GM12891 (cell line): ENCODE measurements at regions not wholly inside any gene's neighbourhood (a gene's known extent, or its start where the extent isn't known, plus 50 kb on each side); places are given as distances from the start of the nearest gene placed in this dataset.

ENCODE experiments used
- DNase-seq: peaks from one replicate; pipeline ENCODE4 v3.0.0; 2011; ENCODE audit warnings: low spot score; ENCODE audit not compliant: insufficient read length
- FAIRE-seq: peaks from 2 replicates; lab custom pipeline; 2011; peaks lifted over from hg19 to GRCh38; lab: Jason Lieb, UNC
- PAX5 ChIP-seq: IDR thresholded peaks from 2 replicates; pipeline ENCODE4 v1.6.1; 2011; ENCODE audit warnings: low read length, moderate library complexity, mild to moderate bottlenecking; ENCODE audit not compliant: insufficient read depth, severe bottlenecking
- POLR2A ChIP-seq: IDR thresholded peaks from 2 replicates; pipeline ENCODE4 v1.6.1; 2011; ENCODE audit warnings: low read depth, low read length, control low read depth
- POLR2AphosphoS5 ChIP-seq: IDR thresholded peaks from 2 replicates; pipeline ENCODE4 v1.6.1; 2011; ENCODE audit warnings: low read depth, low read length, control low read depth
- POU2F2 ChIP-seq: IDR thresholded peaks from 2 replicates; pipeline ENCODE4 v1.6.1; 2011; ENCODE audit warnings: low read depth, mild to moderate bottlenecking, control low read depth, low read length, moderate library complexity
- SPI1 ChIP-seq: IDR thresholded peaks from 2 replicates; pipeline ENCODE4 v1.6.1; 2011; ENCODE audit warnings: low read depth, low read length, control low read depth
- TAF1 ChIP-seq: IDR thresholded peaks from 2 replicates; pipeline ENCODE4 v1.6.1; 2011; ENCODE audit warnings: low read depth, low read length, control low read depth

GRCh38 chrX:67288156-67288555 lies 255.7 kb upstream of the AR start:
- TF ChIP-seq POU2F2: no peak
- DNase-seq (no peak), FAIRE-seq (no peak)

- no peak for DNase-seq
- FAIRE-seq: no peak
- no peak for TF ChIP-seq POLR2A
- no peak for TF ChIP-seq SPI1
- TF ChIP-seq POLR2AphosphoS5: no peak
- TF ChIP-seq POU2F2: no peak
- TF ChIP-seq PAX5: no peak
- no peak for TF ChIP-seq TAF1
Observed at GRCh38 chrX:67289055-67289499, 254.7 kb upstream of the AR start.

GRCh38 chrX:67290489-67291220 lies 253.2 kb upstream of the AR start:
- no peak for DNase-seq
- TF ChIP-seq POU2F2 (no peak), POLR2A (no peak), TAF1 (no peak), PAX5 (no peak), POLR2AphosphoS5 (no peak), SPI1 (no peak)
- no peak for FAIRE-seq

- TF ChIP-seq POLR2A: no peak
- TF ChIP-seq POU2F2: no peak
- TF ChIP-seq POLR2AphosphoS5: no peak
- TF ChIP-seq TAF1: no peak
- TF ChIP-seq SPI1: no peak
- no peak for TF ChIP-seq PAX5
- no peak for DNase-seq
- FAIRE-seq: no peak
Observed at GRCh38 chrX:67295924-67296323, 247.9 kb upstream of the AR start.

- FAIRE-seq: no peak
- TF ChIP-seq POLR2AphosphoS5 (no peak), POLR2A (no peak), TAF1 (no peak), POU2F2 (no peak), SPI1 (no peak), PAX5 (no peak)
- DNase-seq: no peak
Observed at GRCh38 chrX:67296395-67296794, 247.4 kb upstream of the AR start.

- no peak for TF ChIP-seq POLR2A
- no peak for TF ChIP-seq PAX5
- TF ChIP-seq POU2F2: no peak
- FAIRE-seq (no peak), DNase-seq (no peak)
Observed at GRCh38 chrX:67317725-67318124, 226.1 kb upstream of the AR start.

GRCh38 chrX:67328476-67328875 lies 215.3 kb upstream of the AR start:
- no peak for TF ChIP-seq POLR2AphosphoS5
- TF ChIP-seq PAX5: no peak
- TF ChIP-seq POLR2A: no peak
- TF ChIP-seq TAF1: no peak
- TF ChIP-seq SPI1: no peak
- no peak for TF ChIP-seq POU2F2
- DNase-seq: no peak
- FAIRE-seq: no peak

GRCh38 chrX:67334323-67334722 lies 209.5 kb upstream of the AR start:
- no peak for FAIRE-seq
- no peak for TF ChIP-seq TAF1
- no peak for TF ChIP-seq PAX5
- no peak for TF ChIP-seq POLR2A
- TF ChIP-seq SPI1: no peak
- TF ChIP-seq POLR2AphosphoS5: no peak
- no peak for TF ChIP-seq POU2F2
- DNase-seq: no peak

- TF ChIP-seq SPI1 (no peak), POLR2AphosphoS5 (no peak), TAF1 (no peak), PAX5 (no peak), POLR2A (no peak), POU2F2 (no peak)
- no peak for DNase-seq
- no peak for FAIRE-seq
Observed at GRCh38 chrX:67338262-67338661, 205.6 kb upstream of the AR start.

- TF ChIP-seq POLR2AphosphoS5 (no peak), TAF1 (no peak), POU2F2 (no peak), SPI1 (no peak), POLR2A (no peak), PAX5 (no peak)
- DNase-seq: no peak
- FAIRE-seq: no peak
Observed at GRCh38 chrX:67342138-67342537, 201.7 kb upstream of the AR start.

- FAIRE-seq (no peak), DNase-seq (no peak)
- no peak for TF ChIP-seq POLR2AphosphoS5
- no peak for TF ChIP-seq SPI1
- TF ChIP-seq POU2F2: no peak
- TF ChIP-seq PAX5: no peak
- TF ChIP-seq POLR2A: no peak
- TF ChIP-seq TAF1: no peak
Observed at GRCh38 chrX:67346225-67346624, 197.6 kb upstream of the AR start.
